ENCODE measurements at regions not wholly inside any gene's neighbourhood (a gene's known extent, or its start where the extent isn't known, plus 50 kb on each side); places are given as distances from the start of the nearest gene placed in this dataset.

- Histone ChIP-seq H3K79me2 (ENCODE audit: insufficient read depth, low read length) (no peaks in the 10 kb centered on the region), H3K27ac (ENCODE audit: low read depth, low read length) (no peak overlapping the region), H2AFZ (ENCODE audit: low read depth, low read length, poor library complexity, severe bottlenecking) (no peak overlapping the region), H3K4me1 (ENCODE audit: control insufficient read depth in 1 of 2, insufficient read depth in 2 of 2, low read length in 2 of 2) (no peaks in the 10 kb centered on the region), H3K4me2 (ENCODE audit: low read length) (no peak overlapping the region), H3K27me3 (ENCODE audit: insufficient read depth, low read length) (peaks cover 21% of the 10 kb centered on the region), H3K9me3 (ENCODE audit: control insufficient read depth in 1 of 2, insufficient read depth in 1 of 2, low read depth in 1 of 2, low read length in 2 of 2) (no peaks in the 10 kb centered on the region), H3K4me3 (replicated peaks in 1 of 2; ENCODE audit: low read depth in 1 of 2, low read length in 2 of 2) (no peak overlapping the region), H3K9me2 (ENCODE audit: insufficient read depth) (no peaks in the 10 kb centered on the region), H3K36me3 (ENCODE audit: control insufficient read depth in 1 of 2, insufficient read depth in 2 of 2, low read length in 2 of 2) (no peaks in the 10 kb centered on the region), H4K20me1 (ENCODE audit: insufficient read depth) (no peaks in the 10 kb centered on the region), H3K9ac (ENCODE audit: low read length) (no peak overlapping the region)
- ChIA-PET RAD21 (ENCODE audit: low non-redundant PET in 1 of 2, low total read pairs in 2 of 2, uncharacterized antibody in 2 of 2, unreplicated experiment in 2 of 2) (no interaction called here), POLR2A (no interaction called here), CTCF (interaction anchor here (0.5 kb wide), 1 partner anchor 124 kb away, joined by 3 read pairs; no protein-coding TSS in a partner anchor)
- no TSS peak for BruUV-seq (replicated peaks)
- ATAC-seq = no peak
- intact Hi-C loops (cut with micrococcal nuclease) = no loop called here
- TF ChIP-seq, protein P1, sequence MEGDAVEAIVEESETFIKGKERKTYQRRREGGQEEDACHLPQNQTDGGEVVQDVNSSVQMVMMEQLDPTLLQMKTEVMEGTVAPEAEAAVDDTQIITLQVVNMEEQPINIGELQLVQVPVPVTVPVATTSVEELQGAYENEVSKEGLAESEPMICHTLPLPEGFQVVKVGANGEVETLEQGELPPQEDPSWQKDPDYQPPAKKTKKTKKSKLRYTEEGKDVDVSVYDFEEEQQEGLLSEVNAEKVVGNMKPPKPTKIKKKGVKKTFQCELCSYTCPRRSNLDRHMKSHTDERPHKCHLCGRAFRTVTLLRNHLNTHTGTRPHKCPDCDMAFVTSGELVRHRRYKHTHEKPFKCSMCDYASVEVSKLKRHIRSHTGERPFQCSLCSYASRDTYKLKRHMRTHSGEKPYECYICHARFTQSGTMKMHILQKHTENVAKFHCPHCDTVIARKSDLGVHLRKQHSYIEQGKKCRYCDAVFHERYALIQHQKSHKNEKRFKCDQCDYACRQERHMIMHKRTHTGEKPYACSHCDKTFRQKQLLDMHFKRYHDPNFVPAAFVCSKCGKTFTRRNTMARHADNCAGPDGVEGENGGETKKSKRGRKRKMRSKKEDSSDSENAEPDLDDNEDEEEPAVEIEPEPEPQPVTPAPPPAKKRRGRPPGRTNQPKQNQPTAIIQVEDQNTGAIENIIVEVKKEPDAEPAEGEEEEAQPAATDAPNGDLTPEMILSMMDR (IDR thresholded peaks at IDR 0.05 in 2 of 3, conservative IDR thresholded peaks at IDR 0.05 in 1 of 3; ENCODE audit: borderline replicate concordance in 1 of 3, insufficient read depth in 1 of 3, low read depth in 2 of 3, low read length in 2 of 3) = no peak
- TF ChIP-seq SIN3A (IDR thresholded peaks at IDR 0.05; ENCODE audit: low read depth) (no peak), CEBPB (IDR thresholded peaks at IDR 0.05; ENCODE audit: low read depth) (no peak), ATF3 (IDR thresholded peaks at IDR 0.05) (no peak), YY1 (IDR thresholded peaks at IDR 0.05; ENCODE audit: extremely low read depth, insufficient replicate concordance, low read depth, low read length) (no peak), EGR1 (IDR thresholded peaks at IDR 0.05; ENCODE audit: low read depth) (no peak), REST (IDR thresholded peaks at IDR 0.05; ENCODE audit: low read depth) (no peak), JUND (IDR thresholded peaks at IDR 0.05) (no peak), MAX (IDR thresholded peaks at IDR 0.05) (no peak), RAD21 (IDR thresholded peaks at IDR 0.05; ENCODE audit: low read depth) (no peak), SP1 (IDR thresholded peaks at IDR 0.05; ENCODE audit: low read depth) (no peak), ZFX (IDR thresholded peaks at IDR 0.05) (no peak)
- DNase-seq (ENCODE audit: low read depth, low spot score) = no peak
Observed at GRCh38 chr2:17380003-17380402, 138.2 kb downstream of the RAD51AP2 start.

Data from HCT116 (cell line).